ENCODE measurements at regions not wholly inside any gene's neighbourhood (a gene's known extent, or its start where the extent isn't known, plus 50 kb on each side); places are given as distances from the start of the nearest gene placed in this dataset.
A peak's percentile ranks its signal among the peaks of the same experiment; 100 is the strongest.

- H3K27ac ChIP-seq (ENCODE audit: low read depth, low read length): no peak overlapping the region
- H3K4me1 ChIP-seq (ENCODE audit: control insufficient read depth in 1 of 2, insufficient read depth in 2 of 2, low read length in 2 of 2): no peaks in the 10 kb centered on the region
- no peaks in the 10 kb centered on the region for H3K79me2 ChIP-seq (ENCODE audit: control insufficient read depth, insufficient read depth, low read length, poor library complexity)
- no peak overlapping the region for H3K4me3 ChIP-seq (ENCODE audit: low read depth, low read length)
- H3K27me3 ChIP-seq (ENCODE audit: insufficient read depth, low read length): no peaks in the 10 kb centered on the region
- H4K12ac ChIP-seq (ENCODE audit: low read depth, low read length): no peak overlapping the region
- no peaks in the 10 kb centered on the region for H3K9me3 ChIP-seq (ENCODE audit: insufficient read depth, low read depth, low read length)
- H3K4me2 ChIP-seq (ENCODE audit: low read length): no peak overlapping the region
- no peak overlapping the region for H3K4ac ChIP-seq (ENCODE audit: low read depth, low read length)
- H3K79me1 ChIP-seq (ENCODE audit: low read length): no peaks in the 10 kb centered on the region
- H2BK120ac ChIP-seq (ENCODE audit: insufficient read depth, low read length, poor library complexity): no peak overlapping the region
- H3K14ac ChIP-seq (ENCODE audit: low read length): no peak overlapping the region
- H2BK5ac ChIP-seq (ENCODE audit: low read depth, low read length, poor library complexity): no peak overlapping the region
- H3K36me3 ChIP-seq (ENCODE audit: control insufficient read depth in 1 of 2, insufficient read depth in 2 of 2, low read length in 2 of 2): no peaks in the 10 kb centered on the region
- no peak overlapping the region for H2AK5ac ChIP-seq (ENCODE audit: low read length)
- peak in 1 of 2 donors; percentile 50 for DNase-seq
- no peak overlapping the region for H3K23ac ChIP-seq (ENCODE audit: low read length)
- H3K18ac ChIP-seq (ENCODE audit: low read length): no peak overlapping the region
- no peak overlapping the region for H3K9ac ChIP-seq (ENCODE audit: low read length)
- H2BK12ac ChIP-seq (ENCODE audit: low read length): no peak overlapping the region
- no peak overlapping the region for H4K91ac ChIP-seq (ENCODE audit: low read depth, low read length)
- WGBS (ENCODE audit: extremely low coverage, insufficient coverage, insufficient read length): no CpG with 5 or more reads among the region's 4 CpGs
- H4K8ac ChIP-seq (ENCODE audit: low read depth, low read length): no peak overlapping the region
- no peak overlapping the region for H2AFZ ChIP-seq (ENCODE audit: insufficient read depth, low read length, poor library complexity)
Observed at GRCh38 chr3:148309390-148310035, 388.2 kb upstream of the AGTR1 start.

- Histone ChIP-seq H2AK5ac (ENCODE audit: low read length) (no peak overlapping the region), H3K4me3 (ENCODE audit: low read depth, low read length) (no peak overlapping the region), H3K36me3 (ENCODE audit: control insufficient read depth in 1 of 2, insufficient read depth in 2 of 2, low read length in 2 of 2) (no peaks in the 10 kb centered on the region), H3K14ac (ENCODE audit: low read length) (no peak overlapping the region), H3K4me2 (ENCODE audit: low read length) (no peak overlapping the region), H4K91ac (ENCODE audit: low read depth, low read length) (no peak overlapping the region), H3K79me1 (ENCODE audit: low read length) (no peaks in the 10 kb centered on the region), H2AFZ (ENCODE audit: insufficient read depth, low read length, poor library complexity) (no peak overlapping the region), H3K18ac (ENCODE audit: low read length) (no peak overlapping the region), H2BK12ac (ENCODE audit: low read length) (no peak overlapping the region), H3K9ac (ENCODE audit: low read length) (no peak overlapping the region), H3K23ac (ENCODE audit: low read length) (no peak overlapping the region), H4K8ac (ENCODE audit: low read depth, low read length) (no peak overlapping the region), H3K79me2 (ENCODE audit: control insufficient read depth, insufficient read depth, low read length, poor library complexity) (no peaks in the 10 kb centered on the region), H3K9me3 (ENCODE audit: insufficient read depth, low read depth, low read length) (no peaks in the 10 kb centered on the region), H3K4me1 (ENCODE audit: control insufficient read depth in 1 of 2, insufficient read depth in 2 of 2, low read length in 2 of 2) (no peaks in the 10 kb centered on the region), H3K4ac (ENCODE audit: low read depth, low read length) (no peak overlapping the region), H4K12ac (ENCODE audit: low read depth, low read length) (no peak overlapping the region), H2BK5ac (ENCODE audit: low read depth, low read length, poor library complexity) (no peak overlapping the region), H3K27me3 (ENCODE audit: insufficient read depth, low read length) (no peaks in the 10 kb centered on the region), H2BK120ac (ENCODE audit: insufficient read depth, low read length, poor library complexity) (no peak overlapping the region), H3K27ac (ENCODE audit: low read depth, low read length) (no peak overlapping the region)
- no CpG with 5 or more reads among the region's 3 CpGs for WGBS (ENCODE audit: extremely low coverage, insufficient coverage, insufficient read length)
- no peak for DNase-seq
Observed at GRCh38 chr3:148315756-148316155, 381.9 kb upstream of the AGTR1 start.

- no peak for DNase-seq
- no peak overlapping the region for H2BK120ac ChIP-seq (ENCODE audit: insufficient read depth, low read length, poor library complexity)
- H3K14ac ChIP-seq (ENCODE audit: low read length): no peak overlapping the region
- H3K27ac ChIP-seq (ENCODE audit: low read depth, low read length): no peak overlapping the region
- no peaks in the 10 kb centered on the region for H3K79me2 ChIP-seq (ENCODE audit: control insufficient read depth, insufficient read depth, low read length, poor library complexity)
- H3K9me3 ChIP-seq (ENCODE audit: insufficient read depth, low read depth, low read length): no peaks in the 10 kb centered on the region
- no peak overlapping the region for H2AFZ ChIP-seq (ENCODE audit: insufficient read depth, low read length, poor library complexity)
- H4K91ac ChIP-seq (ENCODE audit: low read depth, low read length): no peak overlapping the region
- H3K4me2 ChIP-seq (ENCODE audit: low read length): no peak overlapping the region
- H2BK5ac ChIP-seq (ENCODE audit: low read depth, low read length, poor library complexity): no peak overlapping the region
- no peak overlapping the region for H2AK5ac ChIP-seq (ENCODE audit: low read length)
- no peak overlapping the region for H3K18ac ChIP-seq (ENCODE audit: low read length)
- H3K4ac ChIP-seq (ENCODE audit: low read depth, low read length): no peak overlapping the region
- H4K12ac ChIP-seq (ENCODE audit: low read depth, low read length): no peak overlapping the region
- no peaks in the 10 kb centered on the region for H3K79me1 ChIP-seq (ENCODE audit: low read length)
- no peak overlapping the region for H4K8ac ChIP-seq (ENCODE audit: low read depth, low read length)
- no peaks in the 10 kb centered on the region for H3K36me3 ChIP-seq (ENCODE audit: control insufficient read depth in 1 of 2, insufficient read depth in 2 of 2, low read length in 2 of 2)
- H3K9ac ChIP-seq (ENCODE audit: low read length): no peak overlapping the region
- H2BK12ac ChIP-seq (ENCODE audit: low read length): no peak overlapping the region
- no peaks in the 10 kb centered on the region for H3K27me3 ChIP-seq (ENCODE audit: insufficient read depth, low read length)
- no peak overlapping the region for H3K23ac ChIP-seq (ENCODE audit: low read length)
- H3K4me1 ChIP-seq (ENCODE audit: control insufficient read depth in 1 of 2, insufficient read depth in 2 of 2, low read length in 2 of 2): no peaks in the 10 kb centered on the region
- WGBS (ENCODE audit: extremely low coverage, insufficient coverage, insufficient read length): no CpG with 5 or more reads among the region's 3 CpGs
- H3K4me3 ChIP-seq (ENCODE audit: low read depth, low read length): no peak overlapping the region
Observed at GRCh38 chr3:148318240-148318639, 379.5 kb upstream of the AGTR1 start.

GRCh38 chr3:148319161-148319915, 378.4 kb upstream of the AGTR1 start:
- no peaks in the 10 kb centered on the region for H3K9me3 ChIP-seq (ENCODE audit: insufficient read depth, low read depth, low read length)
- no peak overlapping the region for H2BK120ac ChIP-seq (ENCODE audit: insufficient read depth, low read length, poor library complexity)
- no peaks in the 10 kb centered on the region for H3K36me3 ChIP-seq (ENCODE audit: control insufficient read depth in 1 of 2, insufficient read depth in 2 of 2, low read length in 2 of 2)
- H2BK5ac ChIP-seq (ENCODE audit: low read depth, low read length, poor library complexity): no peak overlapping the region
- H2BK12ac ChIP-seq (ENCODE audit: low read length): no peak overlapping the region
- H4K12ac ChIP-seq (ENCODE audit: low read depth, low read length): no peak overlapping the region
- no peak overlapping the region for H3K4me3 ChIP-seq (ENCODE audit: low read depth, low read length)
- no peaks in the 10 kb centered on the region for H3K4me1 ChIP-seq (ENCODE audit: control insufficient read depth in 1 of 2, insufficient read depth in 2 of 2, low read length in 2 of 2)
- H2AK5ac ChIP-seq (ENCODE audit: low read length): no peak overlapping the region
- H3K27me3 ChIP-seq (ENCODE audit: insufficient read depth, low read length): no peaks in the 10 kb centered on the region
- peak in 1 of 2 donors; percentile 16 for DNase-seq
- no peak overlapping the region for H4K91ac ChIP-seq (ENCODE audit: low read depth, low read length)
- H3K23ac ChIP-seq (ENCODE audit: low read length): no peak overlapping the region
- no peak overlapping the region for H3K14ac ChIP-seq (ENCODE audit: low read length)
- WGBS (ENCODE audit: extremely low coverage, insufficient coverage, insufficient read length): no CpG with 5 or more reads among the region's 7 CpGs
- H3K4ac ChIP-seq (ENCODE audit: low read depth, low read length): no peak overlapping the region
- H2AFZ ChIP-seq (ENCODE audit: insufficient read depth, low read length, poor library complexity): no peak overlapping the region
- no peaks in the 10 kb centered on the region for H3K79me1 ChIP-seq (ENCODE audit: low read length)
- no peak overlapping the region for H3K4me2 ChIP-seq (ENCODE audit: low read length)
- H3K18ac ChIP-seq (ENCODE audit: low read length): no peak overlapping the region
- no peak overlapping the region for H3K27ac ChIP-seq (ENCODE audit: low read depth, low read length)
- no peaks in the 10 kb centered on the region for H3K79me2 ChIP-seq (ENCODE audit: control insufficient read depth, insufficient read depth, low read length, poor library complexity)
- H4K8ac ChIP-seq (ENCODE audit: low read depth, low read length): no peak overlapping the region
- no peak overlapping the region for H3K9ac ChIP-seq (ENCODE audit: low read length)

Data from trophoblast cell (in vitro differentiated cells and primary cell).